ENCODE measurements at regions not wholly inside any gene's neighbourhood (a gene's known extent, or its start where the extent isn't known, plus 50 kb on each side); places are given as distances from the start of the nearest gene placed in this dataset.

- no peak for DNase-seq (ENCODE audit: insufficient read length, low spot score)
- no peak for FAIRE-seq
- TF ChIP-seq SPI1 (IDR thresholded peaks at IDR 0.05; ENCODE audit: low read depth, low read length) (0 out of 2 replicates have a peak, but pooled peaks have one; percentile 8), POU2F2 (IDR thresholded peaks at IDR 0.05; ENCODE audit: low read depth, low read length) (no peak), POLR2A (IDR thresholded peaks at IDR 0.05; ENCODE audit: low read depth, low read length) (no peak)
Observed at GRCh38 chr1:190975827-190976226, 498.2 kb upstream of the BRINP3 start.

- DNase-seq (ENCODE audit: insufficient read length, low spot score) (no peak), FAIRE-seq (no peak)
- TF ChIP-seq TAF1 (IDR thresholded peaks at IDR 0.05; ENCODE audit: low read depth, low read length): no peak
- TF ChIP-seq POLR2A (IDR thresholded peaks at IDR 0.05; ENCODE audit: low read depth, low read length): no peak
Observed at GRCh38 chr1:191002768-191003167, 525.1 kb upstream of the BRINP3 start.

- no peak for TF ChIP-seq SPI1 (IDR thresholded peaks at IDR 0.05; ENCODE audit: low read depth, low read length)
- no peak for TF ChIP-seq POLR2AphosphoS5 (IDR thresholded peaks at IDR 0.05; ENCODE audit: low read depth, low read length)
- TF ChIP-seq POLR2A (IDR thresholded peaks at IDR 0.05; ENCODE audit: low read depth, low read length): no peak
- TF ChIP-seq PAX5 (IDR thresholded peaks at IDR 0.05; ENCODE audit: insufficient read depth, low read length, severe bottlenecking): no peak
- TF ChIP-seq TAF1 (IDR thresholded peaks at IDR 0.05; ENCODE audit: low read depth, low read length): no peak
- TF ChIP-seq POU2F2 (IDR thresholded peaks at IDR 0.05; ENCODE audit: low read depth, low read length): no peak
- FAIRE-seq (no peak), DNase-seq (ENCODE audit: insufficient read length, low spot score) (no peak)
Observed at GRCh38 chr1:191016765-191017164, 539.1 kb upstream of the BRINP3 start.

GRCh38 chr1:191022856-191023255 lies 545.2 kb upstream of the BRINP3 start:
- TF ChIP-seq POLR2AphosphoS5 (IDR thresholded peaks at IDR 0.05; ENCODE audit: low read depth, low read length): no peak
- TF ChIP-seq POU2F2 (IDR thresholded peaks at IDR 0.05; ENCODE audit: low read depth, low read length): no peak
- TF ChIP-seq POLR2A (IDR thresholded peaks at IDR 0.05; ENCODE audit: low read depth, low read length): no peak
- no peak for FAIRE-seq
- no peak for DNase-seq (ENCODE audit: insufficient read length, low spot score)

GRCh38 chr1:191025896-191026642 lies 548.4 kb upstream of the BRINP3 start:
- TF ChIP-seq POLR2A (IDR thresholded peaks at IDR 0.05; ENCODE audit: low read depth, low read length) (no peak), SPI1 (IDR thresholded peaks at IDR 0.05; ENCODE audit: low read depth, low read length) (no peak), POLR2AphosphoS5 (IDR thresholded peaks at IDR 0.05; ENCODE audit: low read depth, low read length) (no peak), POU2F2 (IDR thresholded peaks at IDR 0.05; ENCODE audit: low read depth, low read length) (no peak), TAF1 (IDR thresholded peaks at IDR 0.05; ENCODE audit: low read depth, low read length) (no peak), PAX5 (IDR thresholded peaks at IDR 0.05; ENCODE audit: insufficient read depth, low read length, severe bottlenecking) (no peak)
- no peak for FAIRE-seq
- no peak for DNase-seq (ENCODE audit: insufficient read length, low spot score)

GRCh38 chr1:191026828-191027227 lies 549.2 kb upstream of the BRINP3 start:
- FAIRE-seq (no peak), DNase-seq (ENCODE audit: insufficient read length, low spot score) (no peak)
- no peak for TF ChIP-seq POLR2A (IDR thresholded peaks at IDR 0.05; ENCODE audit: low read depth, low read length)
- no peak for TF ChIP-seq SPI1 (IDR thresholded peaks at IDR 0.05; ENCODE audit: low read depth, low read length)
- TF ChIP-seq POU2F2 (IDR thresholded peaks at IDR 0.05; ENCODE audit: low read depth, low read length): no peak

GRCh38 chr1:191034132-191034531 lies 556.5 kb upstream of the BRINP3 start:
- no peak for FAIRE-seq
- DNase-seq (ENCODE audit: insufficient read length, low spot score): no peak
- TF ChIP-seq POLR2A (IDR thresholded peaks at IDR 0.05; ENCODE audit: low read depth, low read length) (no peak), SPI1 (IDR thresholded peaks at IDR 0.05; ENCODE audit: low read depth, low read length) (no peak)

- DNase-seq (ENCODE audit: insufficient read length, low spot score) (no peak), FAIRE-seq (no peak)
- TF ChIP-seq POU2F2 (IDR thresholded peaks at IDR 0.05; ENCODE audit: low read depth, low read length): no peak
- no peak for TF ChIP-seq POLR2AphosphoS5 (IDR thresholded peaks at IDR 0.05; ENCODE audit: low read depth, low read length)
- TF ChIP-seq POLR2A (IDR thresholded peaks at IDR 0.05; ENCODE audit: low read depth, low read length): no peak
- TF ChIP-seq TAF1 (IDR thresholded peaks at IDR 0.05; ENCODE audit: low read depth, low read length): no peak
- TF ChIP-seq PAX5 (IDR thresholded peaks at IDR 0.05; ENCODE audit: insufficient read depth, low read length, severe bottlenecking): no peak
- no peak for TF ChIP-seq SPI1 (IDR thresholded peaks at IDR 0.05; ENCODE audit: low read depth, low read length)
Observed at GRCh38 chr1:191043066-191043465, 565.4 kb upstream of the BRINP3 start.

GRCh38 chr1:191049781-191050180 lies 572.1 kb upstream of the BRINP3 start:
- no peak for FAIRE-seq
- TF ChIP-seq POLR2A (IDR thresholded peaks at IDR 0.05; ENCODE audit: low read depth, low read length) (no peak), TAF1 (IDR thresholded peaks at IDR 0.05; ENCODE audit: low read depth, low read length) (no peak), POU2F2 (IDR thresholded peaks at IDR 0.05; ENCODE audit: low read depth, low read length) (no peak), POLR2AphosphoS5 (IDR thresholded peaks at IDR 0.05; ENCODE audit: low read depth, low read length) (no peak), SPI1 (IDR thresholded peaks at IDR 0.05; ENCODE audit: low read depth, low read length) (no peak), PAX5 (IDR thresholded peaks at IDR 0.05; ENCODE audit: insufficient read depth, low read length, severe bottlenecking) (no peak)
- DNase-seq (ENCODE audit: insufficient read length, low spot score): no peak

- no peak for FAIRE-seq
- no peak for TF ChIP-seq POLR2A (IDR thresholded peaks at IDR 0.05; ENCODE audit: low read depth, low read length)
- no peak for TF ChIP-seq PAX5 (IDR thresholded peaks at IDR 0.05; ENCODE audit: insufficient read depth, low read length, severe bottlenecking)
- TF ChIP-seq SPI1 (IDR thresholded peaks at IDR 0.05; ENCODE audit: low read depth, low read length): no peak
- no peak for DNase-seq (ENCODE audit: insufficient read length, low spot score)
Observed at GRCh38 chr1:191052888-191053287, 575.2 kb upstream of the BRINP3 start.

- DNase-seq (ENCODE audit: insufficient read length, low spot score): no peak
- FAIRE-seq: no peak
- TF ChIP-seq POU2F2 (IDR thresholded peaks at IDR 0.05; ENCODE audit: low read depth, low read length): no peak
- TF ChIP-seq POLR2A (IDR thresholded peaks at IDR 0.05; ENCODE audit: low read depth, low read length): no peak
- TF ChIP-seq PAX5 (IDR thresholded peaks at IDR 0.05; ENCODE audit: insufficient read depth, low read length, severe bottlenecking): no peak
- TF ChIP-seq POLR2AphosphoS5 (IDR thresholded peaks at IDR 0.05; ENCODE audit: low read depth, low read length): no peak
- TF ChIP-seq TAF1 (IDR thresholded peaks at IDR 0.05; ENCODE audit: low read depth, low read length): no peak
- no peak for TF ChIP-seq SPI1 (IDR thresholded peaks at IDR 0.05; ENCODE audit: low read depth, low read length)
Observed at GRCh38 chr1:191065346-191065745, 587.7 kb upstream of the BRINP3 start.

Measured in GM12891 (cell line).